SK-N-DZ (cell line): ENCODE measurements at regions not wholly inside any gene's neighbourhood (a gene's known extent, or its start where the extent isn't known, plus 50 kb on each side); places are given as distances from the start of the nearest gene placed in this dataset.

Experiments used
- DNase-seq: peaks from one replicate; pipeline ENCODE4 v3.0.0-alpha.2; 2015; ENCODE audit warnings: low spot score

- no peak for DNase-seq
Measured at GRCh38 chrX:22395372-22395771, 122.7 kb downstream of the CBLL2 start.

GRCh38 chrX:22396408-22396807, 123.7 kb downstream of the CBLL2 start:
- no peak for DNase-seq

GRCh38 chrX:22397566-22397965, 124.9 kb downstream of the CBLL2 start:
- no peak for DNase-seq

- no peak for DNase-seq
Measured at GRCh38 chrX:22399437-22400192, 126.9 kb downstream of the CBLL2 start.

GRCh38 chrX:22404297-22404696, 131.6 kb downstream of the CBLL2 start:
- DNase-seq, result no peak

GRCh38 chrX:22406201-22406737, 133.6 kb downstream of the CBLL2 start:
- peak; percentile 13 for DNase-seq

GRCh38 chrX:22409418-22409817, 136.7 kb downstream of the CBLL2 start:
- no peak for DNase-seq

- no peak for DNase-seq
Measured at GRCh38 chrX:22424122-22424915, 151.6 kb downstream of the CBLL2 start.

GRCh38 chrX:22424919-22425318, 152.2 kb downstream of the CBLL2 start:
- DNase-seq, result no peak

GRCh38 chrX:22429704-22430103, 157.0 kb downstream of the CBLL2 start:
- DNase-seq, result no peak

- DNase-seq, result no peak
Measured at GRCh38 chrX:22430701-22431100, 158.0 kb downstream of the CBLL2 start.

GRCh38 chrX:22433292-22434070, 160.8 kb downstream of the CBLL2 start:
- peak; percentile 1 for DNase-seq

GRCh38 chrX:22445880-22446279, 173.2 kb downstream of the CBLL2 start:
- DNase-seq, result no peak

- DNase-seq, result no peak
Measured at GRCh38 chrX:22462959-22463358, 190.2 kb downstream of the CBLL2 start.

GRCh38 chrX:22467571-22467970, 194.9 kb downstream of the CBLL2 start:
- DNase-seq, result no peak

- DNase-seq, result no peak
Measured at GRCh38 chrX:22481436-22481835, 208.7 kb downstream of the CBLL2 start.

- no peak for DNase-seq
Measured at GRCh38 chrX:22486296-22486695, 213.6 kb downstream of the CBLL2 start.

GRCh38 chrX:22516893-22517292, 244.2 kb downstream of the CBLL2 start:
- peak; percentile 6 for DNase-seq

- no peak for DNase-seq
Measured at GRCh38 chrX:22520128-22520828, 247.6 kb downstream of the CBLL2 start.

GRCh38 chrX:22526339-22526738, 253.6 kb downstream of the CBLL2 start:
- DNase-seq, result no peak

GRCh38 chrX:22527302-22527701, 254.6 kb downstream of the CBLL2 start:
- no peak for DNase-seq
